GM19455 (cell line): ENCODE measurements at regions not wholly inside any gene's neighbourhood (a gene's known extent, or its start where the extent isn't known, plus 50 kb on each side); places are given as distances from the start of the nearest gene placed in this dataset.

ENCODE experiments used
- ATAC-seq: cut with Tn5 transposase; IDR thresholded peaks from one replicate; pipeline ENCODE4 v1.9.1; 2021; ENCODE audit not compliant: unreplicated experiment

- ATAC-seq: no peak
Observed at GRCh38 chr5:67536866-67537265, 340.3 kb upstream of the CD180 start.

- ATAC-seq: no peak
Observed at GRCh38 chr5:67530609-67531255, 334.1 kb upstream of the CD180 start.

GRCh38 chr5:67528953-67529352, 332.4 kb upstream of the CD180 start:
- no peak for ATAC-seq

- ATAC-seq: no peak
Observed at GRCh38 chr5:67526793-67527192, 330.2 kb upstream of the CD180 start.

- no peak for ATAC-seq
Observed at GRCh38 chr5:67520161-67520908, 323.7 kb upstream of the CD180 start.

- no peak for ATAC-seq
Observed at GRCh38 chr5:67518227-67518626, 321.6 kb upstream of the CD180 start.

GRCh38 chr5:67516948-67517565, 320.5 kb upstream of the CD180 start:
- no peak for ATAC-seq

- ATAC-seq: no peak
Observed at GRCh38 chr5:67515762-67516161, 319.2 kb upstream of the CD180 start.

- ATAC-seq: no peak
Observed at GRCh38 chr5:67515020-67515689, 318.6 kb upstream of the CD180 start.

- ATAC-seq: no peak
Observed at GRCh38 chr5:67512758-67513157, 316.2 kb upstream of the CD180 start.

- no peak for ATAC-seq
Observed at GRCh38 chr5:67511911-67512310, 315.3 kb upstream of the CD180 start.

- no peak for ATAC-seq
Observed at GRCh38 chr5:67510204-67510603, 313.6 kb upstream of the CD180 start.

- no peak for ATAC-seq
Observed at GRCh38 chr5:67509402-67510186, 313.0 kb upstream of the CD180 start.

- no peak for ATAC-seq
Observed at GRCh38 chr5:67506241-67506640, 309.6 kb upstream of the CD180 start.

- no peak for ATAC-seq
Observed at GRCh38 chr5:67502951-67503350, 306.4 kb upstream of the CD180 start.

- ATAC-seq: no peak
Observed at GRCh38 chr5:67496051-67496450, 299.5 kb upstream of the CD180 start.

- no peak for ATAC-seq
Observed at GRCh38 chr5:67495072-67495471, 298.5 kb upstream of the CD180 start.

- ATAC-seq: no peak
Observed at GRCh38 chr5:67494186-67494855, 297.7 kb upstream of the CD180 start.

- ATAC-seq: no peak
Observed at GRCh38 chr5:67493676-67494075, 297.1 kb upstream of the CD180 start.

GRCh38 chr5:67490543-67491321, 294.1 kb upstream of the CD180 start:
- ATAC-seq: no peak
